H1 (cell line): ENCODE measurements at regions not wholly inside any gene's neighbourhood (a gene's known extent, or its start where the extent isn't known, plus 50 kb on each side); places are given as distances from the start of the nearest gene placed in this dataset.

Experiments
- CTCF ChIA-PET: fragments of 300-600 bp; sonication (Branson Sonifier 250); formaldehyde crosslinking; loops from one replicate; lab custom pipeline; 2021; ENCODE audit not compliant: partially characterized antibody; lab: Charles Lee
- POLR2A ChIA-PET: fragments of 300-600 bp; sonication (Branson Sonifier 250); formaldehyde crosslinking; loops from one replicate; lab custom pipeline; 2021; ENCODE audit warnings: inconsistent platforms; ENCODE audit not compliant: partially characterized antibody; lab: Charles Lee
- DNase-seq, 2 experiments: peaks; one replicate each; pipeline versions ENCODE4 v3.0.0 to v3.0.0-alpha.2; 2010 to 2022; ENCODE audit warnings: low spot score in 2 of 2, low read depth in 1 of 2, mixed read lengths in 1 of 2
- FAIRE-seq: peaks from 2 replicates; lab custom pipeline; 2011; peaks lifted over from hg19 to GRCh38; lab: Jason Lieb, UNC
- H2AFZ ChIP-seq: 2 replicates; pipeline ENCODE4 v1.8.1; 2012; ENCODE audit warnings: low read length, inconsistent platforms
- H2AK5ac ChIP-seq: 2 replicates; pipeline ENCODE4 v1.6.1; 2013; ENCODE audit warnings: low read depth, low read length
- H2BK120ac ChIP-seq: replicated peaks from 2 replicates; pipeline ENCODE3; 2013; ENCODE audit warnings: low read depth, low read length, inconsistent platforms
- H2BK12ac ChIP-seq: 2 replicates; pipeline ENCODE4 v1.6.1; 2013; ENCODE audit warnings: low read depth, low read length
- H2BK15ac ChIP-seq: 2 replicates; pipeline ENCODE4 v1.6.1; 2013; ENCODE audit warnings: low read length
- H2BK20ac ChIP-seq: 2 replicates; pipeline ENCODE4 v1.6.1; 2013; ENCODE audit warnings: low read length
- H2BK5ac ChIP-seq: 2 replicates; pipeline ENCODE4 v1.6.1; 2013; ENCODE audit warnings: low read depth, low read length
- H3K14ac ChIP-seq: 2 replicates; pipeline ENCODE4 v1.6.1; 2013; ENCODE audit warnings: inconsistent platforms; ENCODE audit not compliant: insufficient read length
- H3K18ac ChIP-seq: 2 replicates; pipeline ENCODE4 v1.6.1; 2013; ENCODE audit warnings: low read length; ENCODE audit errors: extremely low read depth
- H3K23ac ChIP-seq: 2 replicates; pipeline ENCODE4 v1.6.1; 2013; ENCODE audit warnings: inconsistent platforms; ENCODE audit not compliant: insufficient read length
- H3K23me2 ChIP-seq: 2 replicates; pipeline ENCODE4 v1.6.1; 2013; ENCODE audit warnings: low read depth, low read length
- H3K27ac ChIP-seq: 2 replicates; pipeline ENCODE4 v1.6.1; 2011; ENCODE audit warnings: low read depth, low read length, inconsistent platforms
- H3K27me3 ChIP-seq, 4 experiments: replicated peaks in 1 of 4; 1 replicate in 1 of 4; 2 replicates in 3 of 4; pipeline versions ENCODE4 v1.6.1 to v1.8.1; 2011 to 2013; ENCODE audit warnings: low read length in 3 of 4, mild to moderate bottlenecking in 3 of 4, inconsistent platforms in 2 of 4, mixed read lengths in 2 of 4, moderate library complexity in 1 of 4; ENCODE audit not compliant: control insufficient read depth in 3 of 4, insufficient read depth in 3 of 4; ENCODE audit errors: extremely low read depth in 1 of 4
- H3K36me3 ChIP-seq, 4 experiments: 2 replicates each; pipeline versions ENCODE4 v1.6.1 to v1.8.1; 2011 to 2013; ENCODE audit warnings: mild to moderate bottlenecking in 4 of 4, low read length in 3 of 4, moderate library complexity in 2 of 4, control low read depth in 1 of 4, inconsistent platforms in 1 of 4; ENCODE audit not compliant: insufficient read depth in 4 of 4, control insufficient read depth in 2 of 4
- H3K4ac ChIP-seq: replicated peaks from 2 replicates; pipeline ENCODE3; 2013; ENCODE audit warnings: low read length, low read depth, mixed read lengths, inconsistent platforms; ENCODE audit not compliant: insufficient read length
- H3K4me1 ChIP-seq, 4 experiments: replicated peaks in 1 of 4; 1 replicate in 1 of 4; 2 replicates in 3 of 4; pipeline versions ENCODE4 v1.6.1 to v1.8.1; 2011 to 2013; ENCODE audit warnings: low read length in 3 of 4, inconsistent platforms in 2 of 4, mixed read lengths in 1 of 4; ENCODE audit not compliant: insufficient read depth in 4 of 4, control insufficient read depth in 3 of 4
- H3K4me2 ChIP-seq, 2 experiments: 2 replicates each; pipeline versions ENCODE4 v1.6.1 to v1.8.1; 2011 to 2013; ENCODE audit warnings: low read depth in 2 of 2, low read length in 2 of 2, control low read depth in 1 of 2, inconsistent platforms in 1 of 2, mild to moderate bottlenecking in 1 of 2; ENCODE audit not compliant: insufficient read depth in 1 of 2
- H3K4me3 ChIP-seq, 4 experiments: fragments of 200-600, 300-600 bp in 1 of 4; sonication (generic), shearing (Covaris generic), sonication (Bioruptor Twin) in 1 of 4; 2 replicates each; pipeline versions ENCODE4 v1.5.1 to v1.8.1; 2011 to 2016; ENCODE audit warnings: low read length in 4 of 4, low read depth in 3 of 4, control low read depth in 2 of 4, inconsistent platforms in 2 of 4, mild to moderate bottlenecking in 2 of 4, mixed read lengths in 1 of 4, moderate library complexity in 1 of 4; ENCODE audit not compliant: insufficient read depth in 2 of 4; ENCODE audit errors: extremely low read depth in 1 of 4
- H3K56ac ChIP-seq: replicated peaks from 2 replicates; pipeline ENCODE3; 2013; ENCODE audit warnings: low read depth, mild to moderate bottlenecking, mixed read lengths, low read length, inconsistent platforms; ENCODE audit not compliant: insufficient read length
- H3K79me1 ChIP-seq: 2 replicates; pipeline ENCODE4 v1.6.1; 2013; ENCODE audit warnings: low read depth, low read length, control low read depth
- H3K79me2 ChIP-seq, 2 experiments: 2 replicates each; pipeline versions ENCODE4 v1.6.1 to v1.8.1; 2012 to 2013; ENCODE audit warnings: low read length in 2 of 2, mild to moderate bottlenecking in 2 of 2, inconsistent platforms in 1 of 2; ENCODE audit not compliant: insufficient read depth in 2 of 2, control insufficient read depth in 1 of 2
- H3K9ac ChIP-seq, 4 experiments: replicated peaks in 1 of 4; 1 replicate in 1 of 4; 2 replicates in 3 of 4; pipeline versions ENCODE4 v1.6.1 to v1.8.1; 2011 to 2013; ENCODE audit warnings: low read depth in 3 of 4, low read length in 3 of 4, control low read depth in 2 of 4, mild to moderate bottlenecking in 2 of 4, moderate library complexity in 2 of 4, inconsistent platforms in 1 of 4; ENCODE audit errors: extremely low read depth in 1 of 4
- H3K9me3 ChIP-seq, 2 experiments: 2 replicates each; pipeline versions ENCODE4 v1.6.1 to v1.8.1; 2012 to 2013; ENCODE audit warnings: mild to moderate bottlenecking in 2 of 2, moderate library complexity in 2 of 2, control low read depth in 1 of 2, inconsistent platforms in 1 of 2, low read depth in 1 of 2, low read length in 1 of 2, mixed read lengths in 1 of 2; ENCODE audit not compliant: insufficient read depth in 2 of 2
- H4K20me1 ChIP-seq, 2 experiments: replicated peaks in 1 of 2; 2 replicates each; pipeline versions ENCODE3 to v1.8.1; 2011 to 2013; ENCODE audit warnings: inconsistent platforms in 2 of 2, low read length in 2 of 2, mild to moderate bottlenecking in 1 of 2; ENCODE audit not compliant: insufficient read depth in 2 of 2, control insufficient read depth in 1 of 2
- H4K5ac ChIP-seq: 2 replicates; pipeline ENCODE4 v1.6.1; 2013; ENCODE audit warnings: low read length, low read depth, mixed read lengths, inconsistent platforms; ENCODE audit not compliant: insufficient read length
- H4K8ac ChIP-seq: 2 replicates; pipeline ENCODE4 v1.8.0; 2013; ENCODE audit warnings: mild to moderate bottlenecking, moderate library complexity, low read length, inconsistent platforms; ENCODE audit not compliant: insufficient read depth; ENCODE audit errors: extremely low read depth
- H4K91ac ChIP-seq: replicated peaks from 2 replicates; pipeline ENCODE3; 2013; ENCODE audit warnings: low read length, mixed read lengths, inconsistent platforms; ENCODE audit not compliant: insufficient read length
- BRCA1 ChIP-seq: IDR thresholded peaks from 2 replicates; pipeline ENCODE4 v1.6.1; 2012; ENCODE audit warnings: low read depth, low read length, improper control_type of control experiment
- WGBS, 2 experiments: shearing (Covaris generic) in 1 of 2; methylation state at CpG; one replicate each; pipeline versions ENCODE4 v1.1.6 to v1.1.7; 2013 to 2015; ENCODE audit warnings: low lambda C conversion rate in 2 of 2, mixed read lengths in 2 of 2, inconsistent platforms in 1 of 2, low coverage in 1 of 2, missing lambda C conversion rate in 1 of 2; ENCODE audit not compliant: insufficient replicate concordance in 2 of 2, insufficient coverage in 1 of 2, insufficient read length in 1 of 2; ENCODE audit errors: extremely low coverage in 1 of 2, missing lambda C conversion rate in 1 of 2; 5-methylcytosine and 5-hydroxymethylcytosine counted together

- no peak overlapping the region for H2AFZ ChIP-seq
- no peak overlapping the region for H4K91ac ChIP-seq
- no peak overlapping the region for H3K27ac ChIP-seq
- H3K36me3 ChIP-seq, result no peaks in the 10 kb centered on the region; a peak in 1 of 8 replicates
- POLR2A ChIA-PET, result no interaction called here
- no peak overlapping the region for H3K56ac ChIP-seq
- H3K4me2 ChIP-seq, result no peak overlapping the region
- peaks cover 4% of the 10 kb centered on the region; the same call in 1 of the 2 replicates for H3K23me2 ChIP-seq
- no peak overlapping the region for H3K9ac ChIP-seq
- H2BK12ac ChIP-seq, result no peak overlapping the region
- FAIRE-seq (no peak), DNase-seq (no peak)
- H3K14ac ChIP-seq, result no peak overlapping the region
- H2BK15ac ChIP-seq, result no peak overlapping the region
- CTCF ChIA-PET, result interaction anchor here (0.7 kb wide), 1 partner anchor 48 kb away, joined by 5 read pairs; no protein-coding TSS in a partner anchor
- no peaks in the 10 kb centered on the region for H3K4me1 ChIP-seq
- H2BK120ac ChIP-seq, result no peak overlapping the region
- WGBS, 2 experiments, result 93% methylated on average over 5 of the region's 5 CpGs; no CpG with 5 or more reads in 1 of the 2 experiments
- H3K23ac ChIP-seq, result no peak overlapping the region
- H2BK5ac ChIP-seq, result no peak overlapping the region
- no peak overlapping the region for H3K4ac ChIP-seq
- H2AK5ac ChIP-seq, result no peak overlapping the region
- no peaks in the 10 kb centered on the region for H3K9me3 ChIP-seq
- H3K79me2 ChIP-seq, result no peaks in the 10 kb centered on the region
- no peak for TF ChIP-seq BRCA1
- H2BK20ac ChIP-seq, result no peak overlapping the region
- no peaks in the 10 kb centered on the region for H3K79me1 ChIP-seq
- H4K5ac ChIP-seq, result no peak overlapping the region
- peaks cover 0 to 2% of the 10 kb centered on the region in 2 experiments for H4K20me1 ChIP-seq
- H4K8ac ChIP-seq, result no peak overlapping the region
- H3K4me3 ChIP-seq, result no peak overlapping the region
- H3K27me3 ChIP-seq, result no peaks in the 10 kb centered on the region
- no peak overlapping the region for H3K18ac ChIP-seq
These were observed 121.4 kb upstream of the FOXF1 start for GRCh38 chr16:86388976-86389375.
